ENCODE measurements at regions not wholly inside any gene's neighbourhood (a gene's known extent, or its start where the extent isn't known, plus 50 kb on each side); places are given as distances from the start of the nearest gene placed in this dataset.

DNA sequence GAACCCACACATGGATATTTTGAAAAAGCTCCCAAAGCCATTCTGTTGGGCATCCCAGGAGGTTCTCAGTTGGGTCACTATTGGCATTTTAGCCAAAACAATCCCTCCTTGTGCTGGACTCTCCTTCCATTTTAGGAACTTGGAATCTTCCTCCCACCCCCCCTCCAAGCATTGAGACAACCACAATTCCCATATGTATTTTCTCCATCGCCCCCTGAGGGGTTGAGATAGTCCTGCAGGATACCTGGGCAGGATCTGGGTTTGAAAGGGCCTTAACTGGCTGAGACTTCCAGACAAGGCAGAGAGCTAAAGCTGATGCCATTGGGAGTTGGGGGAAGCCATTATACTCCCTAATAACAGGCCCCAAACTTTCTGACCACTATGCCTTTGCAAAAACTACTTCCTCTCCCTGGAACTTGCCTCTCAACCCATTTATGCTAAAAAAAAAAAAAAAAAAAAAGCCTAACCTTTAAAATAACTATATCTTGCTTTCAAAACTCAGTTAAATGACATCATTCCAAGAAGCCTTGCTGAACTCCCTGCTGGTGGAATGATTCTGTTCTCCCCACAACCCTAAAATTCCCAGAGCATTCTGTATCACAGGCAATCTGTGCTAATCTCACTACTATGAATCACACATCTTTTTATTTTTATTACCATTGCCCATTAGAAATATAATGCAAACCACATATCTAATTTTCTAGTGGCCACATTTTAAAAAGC lies 77.5 kb upstream of the PDE1C start:
- H3K9ac ChIP-seq (ENCODE audit: low read length), result no peak overlapping the region
- BruUV-seq (replicated peaks), result no TSS peak
- no peak for TF ChIP-seq CBX3 (IDR thresholded peaks at IDR 0.05; ENCODE audit: low read depth)
- TF ChIP-seq, protein P1, sequence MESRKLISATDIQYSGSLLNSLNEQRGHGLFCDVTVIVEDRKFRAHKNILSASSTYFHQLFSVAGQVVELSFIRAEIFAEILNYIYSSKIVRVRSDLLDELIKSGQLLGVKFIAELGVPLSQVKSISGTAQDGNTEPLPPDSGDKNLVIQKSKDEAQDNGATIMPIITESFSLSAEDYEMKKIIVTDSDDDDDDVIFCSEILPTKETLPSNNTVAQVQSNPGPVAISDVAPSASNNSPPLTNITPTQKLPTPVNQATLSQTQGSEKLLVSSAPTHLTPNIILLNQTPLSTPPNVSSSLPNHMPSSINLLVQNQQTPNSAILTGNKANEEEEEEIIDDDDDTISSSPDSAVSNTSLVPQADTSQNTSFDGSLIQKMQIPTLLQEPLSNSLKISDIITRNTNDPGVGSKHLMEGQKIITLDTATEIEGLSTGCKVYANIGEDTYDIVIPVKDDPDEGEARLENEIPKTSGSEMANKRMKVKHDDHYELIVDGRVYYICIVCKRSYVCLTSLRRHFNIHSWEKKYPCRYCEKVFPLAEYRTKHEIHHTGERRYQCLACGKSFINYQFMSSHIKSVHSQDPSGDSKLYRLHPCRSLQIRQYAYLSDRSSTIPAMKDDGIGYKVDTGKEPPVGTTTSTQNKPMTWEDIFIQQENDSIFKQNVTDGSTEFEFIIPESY (IDR thresholded peaks at IDR 0.05; ENCODE audit: extremely low read depth, insufficient replicate concordance, low read length), result no peak
- no peak for TF ChIP-seq YY1 (IDR thresholded peaks at IDR 0.05; ENCODE audit: extremely low read depth, insufficient replicate concordance, low read depth, low read length)
- TF ChIP-seq TCF7L2 (IDR thresholded peaks at IDR 0.05; ENCODE audit: borderline replicate concordance, extremely low read depth, insufficient read depth, insufficient read length), result no peak
- TF ChIP-seq, protein P2, sequence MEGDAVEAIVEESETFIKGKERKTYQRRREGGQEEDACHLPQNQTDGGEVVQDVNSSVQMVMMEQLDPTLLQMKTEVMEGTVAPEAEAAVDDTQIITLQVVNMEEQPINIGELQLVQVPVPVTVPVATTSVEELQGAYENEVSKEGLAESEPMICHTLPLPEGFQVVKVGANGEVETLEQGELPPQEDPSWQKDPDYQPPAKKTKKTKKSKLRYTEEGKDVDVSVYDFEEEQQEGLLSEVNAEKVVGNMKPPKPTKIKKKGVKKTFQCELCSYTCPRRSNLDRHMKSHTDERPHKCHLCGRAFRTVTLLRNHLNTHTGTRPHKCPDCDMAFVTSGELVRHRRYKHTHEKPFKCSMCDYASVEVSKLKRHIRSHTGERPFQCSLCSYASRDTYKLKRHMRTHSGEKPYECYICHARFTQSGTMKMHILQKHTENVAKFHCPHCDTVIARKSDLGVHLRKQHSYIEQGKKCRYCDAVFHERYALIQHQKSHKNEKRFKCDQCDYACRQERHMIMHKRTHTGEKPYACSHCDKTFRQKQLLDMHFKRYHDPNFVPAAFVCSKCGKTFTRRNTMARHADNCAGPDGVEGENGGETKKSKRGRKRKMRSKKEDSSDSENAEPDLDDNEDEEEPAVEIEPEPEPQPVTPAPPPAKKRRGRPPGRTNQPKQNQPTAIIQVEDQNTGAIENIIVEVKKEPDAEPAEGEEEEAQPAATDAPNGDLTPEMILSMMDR (IDR thresholded peaks at IDR 0.05 in 2 of 3, conservative IDR thresholded peaks at IDR 0.05 in 1 of 3; ENCODE audit: borderline replicate concordance in 1 of 3, insufficient read depth in 1 of 3, low read depth in 2 of 3, low read length in 2 of 3), result no peak
- no peak for TF ChIP-seq REST (IDR thresholded peaks at IDR 0.05; ENCODE audit: low read depth)
- TF ChIP-seq SIN3A (IDR thresholded peaks at IDR 0.05; ENCODE audit: low read depth), result no peak
- no peak for TF ChIP-seq RAD21 (IDR thresholded peaks at IDR 0.05; ENCODE audit: low read depth)
- TF ChIP-seq, protein P3, sequence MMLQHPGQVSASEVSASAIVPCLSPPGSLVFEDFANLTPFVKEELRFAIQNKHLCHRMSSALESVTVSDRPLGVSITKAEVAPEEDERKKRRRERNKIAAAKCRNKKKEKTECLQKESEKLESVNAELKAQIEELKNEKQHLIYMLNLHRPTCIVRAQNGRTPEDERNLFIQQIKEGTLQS (IDR thresholded peaks at IDR 0.05), result no peak
- no peak for TF ChIP-seq EZH2 (IDR thresholded peaks at IDR 0.05)
- no peak for TF ChIP-seq EGR1 (IDR thresholded peaks at IDR 0.05; ENCODE audit: low read depth)
- TF ChIP-seq ZFX (IDR thresholded peaks at IDR 0.05), result no peak
- TF ChIP-seq JUND (IDR thresholded peaks at IDR 0.05), result no peak
- no peak for TF ChIP-seq SP1 (IDR thresholded peaks at IDR 0.05; ENCODE audit: low read depth)
- no peak for TF ChIP-seq ZNF274 (IDR thresholded peaks at IDR 0.05; ENCODE audit: low read depth, low read length)
- TF ChIP-seq POLR2A (IDR thresholded peaks at IDR 0.05; ENCODE audit: borderline replicate concordance, extremely low read depth, insufficient read depth, insufficient read length), result no peak
- no peak for TF ChIP-seq POLR2AphosphoS5 (IDR thresholded peaks at IDR 0.05; ENCODE audit: low read depth, low read length)
- no peak for TF ChIP-seq FOSL1 (IDR thresholded peaks at IDR 0.05; ENCODE audit: low read depth)
- H3K4me1 ChIP-seq (ENCODE audit: control insufficient read depth in 1 of 2, insufficient read depth in 2 of 2, low read length in 2 of 2), result no peaks in the 10 kb centered on the region
- H3K27me3 ChIP-seq (ENCODE audit: insufficient read depth, low read length), result peaks cover 10% of the 10 kb centered on the region; the same call in 1 of the 2 replicates
- no peak overlapping the region for H2AFZ ChIP-seq (ENCODE audit: low read depth, low read length, poor library complexity, severe bottlenecking)
- H3K4me2 ChIP-seq (ENCODE audit: low read length), result no peak overlapping the region
- POLR2A ChIA-PET, result no interaction called here
- no peaks in the 10 kb centered on the region for H3K9me3 ChIP-seq (ENCODE audit: control insufficient read depth in 1 of 2, insufficient read depth in 1 of 2, low read depth in 1 of 2, low read length in 2 of 2)
- no peaks in the 10 kb centered on the region for H3K9me2 ChIP-seq (ENCODE audit: insufficient read depth)
- H3K79me2 ChIP-seq (ENCODE audit: insufficient read depth, low read length), result no peaks in the 10 kb centered on the region
- DNase-seq (ENCODE audit: low read depth, low spot score) (no peak), ATAC-seq (no peak)
- intact Hi-C loops (cut with micrococcal nuclease), result no loop called here
- H3K36me3 ChIP-seq (ENCODE audit: control insufficient read depth in 1 of 2, insufficient read depth in 2 of 2, low read length in 2 of 2), result no peaks in the 10 kb centered on the region
- H4K20me1 ChIP-seq (ENCODE audit: insufficient read depth), result no peaks in the 10 kb centered on the region
- RAD21 ChIA-PET (ENCODE audit: low non-redundant PET in 1 of 2, low total read pairs in 2 of 2, uncharacterized antibody in 2 of 2, unreplicated experiment in 2 of 2), result no interaction called here
- H3K4me3 ChIP-seq (replicated peaks in 1 of 2; ENCODE audit: low read depth in 1 of 2, low read length in 2 of 2), result no peak overlapping the region
- CTCF ChIA-PET, result no interaction called here
- no peak overlapping the region for H3K27ac ChIP-seq (ENCODE audit: low read depth, low read length)

Data from HCT116 (cell line).